ENCODE measurements at regions not wholly inside any gene's neighbourhood (a gene's known extent, or its start where the extent isn't known, plus 50 kb on each side); places are given as distances from the start of the nearest gene placed in this dataset.

GRCh38 chr1:195097316-195097715 lies 1510.9 kb downstream of the KCNT2 start:
- no peak for DNase-seq (ENCODE audit: low read depth)
- no peak overlapping the region for H3K4me3 ChIP-seq (replicated peaks; ENCODE audit: low read depth, low read length)
- TF ChIP-seq CTCF (IDR thresholded peaks at IDR 0.05; ENCODE audit: low read length, missing control alignments): no peak

- no peak for TF ChIP-seq CTCF (IDR thresholded peaks at IDR 0.05; ENCODE audit: low read length, missing control alignments)
- no peak for DNase-seq (ENCODE audit: low read depth)
- no peak overlapping the region for H3K4me3 ChIP-seq (replicated peaks; ENCODE audit: low read depth, low read length)
Observed at GRCh38 chr1:195096051-195096521, 1512.2 kb downstream of the KCNT2 start.

- TF ChIP-seq CTCF (IDR thresholded peaks at IDR 0.05; ENCODE audit: low read length, missing control alignments): no peak
- no peak overlapping the region for H3K4me3 ChIP-seq (replicated peaks; ENCODE audit: low read depth, low read length)
- DNase-seq (ENCODE audit: low read depth): no peak
Observed at GRCh38 chr1:195085196-195085595, 1523.0 kb downstream of the KCNT2 start.

GRCh38 chr1:195082183-195082582 lies 1526.1 kb downstream of the KCNT2 start:
- no peak for TF ChIP-seq CTCF (IDR thresholded peaks at IDR 0.05; ENCODE audit: low read length, missing control alignments)
- DNase-seq (ENCODE audit: low read depth): peak; percentile 1
- no peak overlapping the region for H3K4me3 ChIP-seq (replicated peaks; ENCODE audit: low read depth, low read length)

GRCh38 chr1:195076682-195077081 lies 1531.6 kb downstream of the KCNT2 start:
- DNase-seq (ENCODE audit: low read depth): no peak
- H3K4me3 ChIP-seq (replicated peaks; ENCODE audit: low read depth, low read length): no peak overlapping the region
- TF ChIP-seq CTCF (IDR thresholded peaks at IDR 0.05; ENCODE audit: low read length, missing control alignments): no peak

- TF ChIP-seq CTCF (IDR thresholded peaks at IDR 0.05; ENCODE audit: low read length, missing control alignments): no peak
- no peak for DNase-seq (ENCODE audit: low read depth)
- H3K4me3 ChIP-seq (replicated peaks; ENCODE audit: low read depth, low read length): no peak overlapping the region
Observed at GRCh38 chr1:195075973-195076372, 1532.3 kb downstream of the KCNT2 start.

- no peak overlapping the region for H3K4me3 ChIP-seq (replicated peaks; ENCODE audit: low read depth, low read length)
- no peak for DNase-seq (ENCODE audit: low read depth)
- TF ChIP-seq CTCF (IDR thresholded peaks at IDR 0.05; ENCODE audit: low read length, missing control alignments): no peak
Observed at GRCh38 chr1:195071461-195071860, 1536.8 kb downstream of the KCNT2 start.
